GM23338 (cell line): ENCODE measurements at regions not wholly inside any gene's neighbourhood (a gene's known extent, or its start where the extent isn't known, plus 50 kb on each side); places are given as distances from the start of the nearest gene placed in this dataset.

Source experiments
- ATAC-seq: fragments of 200-7000 bp; cut with Tn5 transposase; 3 replicates; pipeline ENCODE4 v1.9.1; 2020
- DNase-seq: peaks from one replicate; pipeline ENCODE4 v3.0.0-alpha.2; 2015; ENCODE audit warnings: low spot score
- H2AFZ ChIP-seq: fragments of 200-600 bp; sonication (generic); 2 replicates; pipeline ENCODE4 v1.8.0; 2016; ENCODE audit warnings: antibody characterized with exemption, mild to moderate bottlenecking, moderate library complexity
- H3F3A ChIP-seq: fragments of 200-600 bp; sonication (generic); replicated peaks from 2 replicates; pipeline ENCODE4 v1.8.0; 2017; ENCODE audit warnings: antibody characterized with exemption, mixed run types, low read depth
- H3K27ac ChIP-seq: fragments of 200-600 bp; sonication (generic); 2 replicates; pipeline ENCODE4 v1.6.1; 2016; ENCODE audit warnings: low read depth
- H3K27me3 ChIP-seq: fragments of 200-600 bp; sonication (generic); 2 replicates; pipeline ENCODE4 v1.8.0; 2016; ENCODE audit warnings: mild to moderate bottlenecking, mixed run types, moderate library complexity; ENCODE audit not compliant: insufficient read depth
- H3K36me3 ChIP-seq: fragments of 200-600 bp; sonication (generic); 2 replicates; pipeline ENCODE4 v1.8.0; 2016; ENCODE audit warnings: mild to moderate bottlenecking; ENCODE audit not compliant: insufficient read depth
- H3K4me1 ChIP-seq: fragments of 200-600 bp; sonication (generic); 2 replicates; pipeline ENCODE4 v1.8.0; 2016; ENCODE audit warnings: mild to moderate bottlenecking, moderate library complexity; ENCODE audit not compliant: insufficient read depth
- H3K4me2 ChIP-seq: fragments of 200-600 bp; sonication (generic); 2 replicates; pipeline ENCODE4 v1.7.1; 2017; ENCODE audit warnings: mixed run types
- H3K4me3 ChIP-seq: fragments of 200-600 bp; sonication (generic); 2 replicates; pipeline ENCODE4 v1.6.1; 2016; ENCODE audit warnings: mixed run types
- H3K79me2 ChIP-seq: fragments of 200-600 bp; sonication (generic); replicated peaks from 2 replicates; pipeline ENCODE4 v1.8.0; 2017; ENCODE audit warnings: mild to moderate bottlenecking; ENCODE audit not compliant: insufficient read depth
- H3K9me2 ChIP-seq: fragments of 200-600 bp; sonication (generic); 2 replicates; pipeline ENCODE4 v1.8.0; 2017; ENCODE audit not compliant: insufficient read depth
- H4K20me1 ChIP-seq: fragments of 200-600 bp; sonication (generic); replicated peaks from 2 replicates; pipeline ENCODE4 v1.8.0; 2017; ENCODE audit warnings: mild to moderate bottlenecking; ENCODE audit not compliant: insufficient read depth
- H3K27ac Mint-ChIP-seq: 2 replicates; pipeline ENCODE4 v1.8.0; 2020; ENCODE audit warnings: inconsistent platforms, mild to moderate bottlenecking, moderate library complexity, mixed read lengths
- H3K27me3 Mint-ChIP-seq: 3 replicates; pipeline ENCODE4 v1.8.0; 2022; ENCODE audit warnings: low read depth, mild to moderate bottlenecking, moderate library complexity, mixed read lengths, inconsistent platforms; ENCODE audit not compliant: insufficient read depth, poor library complexity
- H3K36me3 Mint-ChIP-seq: 3 replicates; pipeline ENCODE4 v1.8.0; 2021; ENCODE audit warnings: low read depth, mild to moderate bottlenecking, inconsistent platforms, moderate library complexity, mixed read lengths
- H3K4me1 Mint-ChIP-seq: 3 replicates; pipeline ENCODE4 v1.8.0; 2020; ENCODE audit warnings: mild to moderate bottlenecking, inconsistent platforms, mixed read lengths
- H3K4me3 Mint-ChIP-seq: 3 replicates; pipeline ENCODE4 v1.8.0; 2021; ENCODE audit warnings: moderate library complexity, mild to moderate bottlenecking, inconsistent platforms, mixed read lengths
- H3K9me3 Mint-ChIP-seq: 3 replicates; pipeline ENCODE4 v1.8.0; 2020; ENCODE audit warnings: moderate library complexity, mild to moderate bottlenecking, inconsistent platforms, mixed read lengths
- CREB1 ChIP-seq: fragments of 250-450 bp; sonication (Bioruptor Pico); IDR thresholded peaks from 2 replicates; pipeline ENCODE4 v1.5.0; 2020; ENCODE audit warnings: low read depth, mild to moderate bottlenecking, moderate library complexity
- CTCF ChIP-seq, 2 experiments: fragments of 200-600 bp in 1 of 2; sonication (generic) in 1 of 2; conservative IDR thresholded peaks; 2 replicates each; pipeline versions ENCODE4 v1.5.1 to v1.6.1; 2016 to 2017; ENCODE audit warnings: antibody characterized with exemption in 2 of 2, low read depth in 2 of 2, mild to moderate bottlenecking in 2 of 2, moderate library complexity in 1 of 2
- ETS1 ChIP-seq: IDR thresholded peaks from 2 replicates; pipeline ENCODE4 v1.6.1; 2016; ENCODE audit warnings: antibody characterized with exemption
- EZH2 ChIP-seq: fragments of 200-600 bp; sonication (generic); IDR thresholded peaks from one replicate; pipeline ENCODE4 v1.8.0; 2017; ENCODE audit warnings: antibody characterized with exemption, mild to moderate bottlenecking, low read depth; ENCODE audit not compliant: unreplicated experiment
- EZH2phosphoT487 ChIP-seq: fragments of 200-600 bp; sonication (generic); IDR thresholded peaks from one replicate; pipeline ENCODE4 v1.8.1; 2018; ENCODE audit warnings: antibody characterized with exemption; ENCODE audit not compliant: unreplicated experiment
- JUNB ChIP-seq: IDR thresholded peaks from one replicate; pipeline ENCODE4 v1.6.1; 2016; ENCODE audit warnings: antibody characterized with exemption; ENCODE audit not compliant: unreplicated experiment
- NANOG ChIP-seq: IDR thresholded peaks from 2 replicates; pipeline ENCODE4 v1.6.1; 2016; ENCODE audit warnings: antibody characterized with exemption, borderline replicate concordance
- POLR2AphosphoS5 ChIP-seq: IDR thresholded peaks from 2 replicates; pipeline ENCODE4 v1.6.1; 2016; ENCODE audit warnings: antibody characterized with exemption, low read depth
- REST ChIP-seq: IDR thresholded peaks from one replicate; pipeline ENCODE4 v1.6.1; 2018; ENCODE audit warnings: antibody characterized with exemption; ENCODE audit not compliant: unreplicated experiment
- STAT1 ChIP-seq: IDR thresholded peaks from one replicate; pipeline ENCODE4 v1.6.1; 2016; ENCODE audit warnings: antibody characterized with exemption; ENCODE audit not compliant: unreplicated experiment
- ZNF114 ChIP-seq: fragments of 250-450 bp; sonication (Bioruptor Pico); IDR thresholded peaks from 2 replicates; pipeline ENCODE4 v1.5.0; 2020; ENCODE audit warnings: mild to moderate bottlenecking, moderate library complexity
- ZNF331 ChIP-seq: fragments of 250-450 bp; sonication (Bioruptor Pico); IDR thresholded peaks from 2 replicates; pipeline ENCODE4 v1.5.0; 2020; ENCODE audit warnings: low read depth, mild to moderate bottlenecking, moderate library complexity
- ZNF462 ChIP-seq: fragments of 250-450 bp; sonication (Bioruptor Pico); IDR thresholded peaks from 2 replicates; pipeline ENCODE4 v1.5.0; 2020; ENCODE audit warnings: mild to moderate bottlenecking, moderate library complexity

- TF ChIP-seq JUNB (no peak), REST (no peak), NANOG (no peak), ZNF462 (CRISPR knock-in tag) (no peak), CREB1 (no peak), ETS1 (no peak), POLR2AphosphoS5 (no peak), ZNF331 (CRISPR knock-in tag) (no peak), EZH2phosphoT487 (no peak), STAT1 (no peak), CTCF (conservative IDR thresholded peaks at IDR 0.05; ENCODE audit: low read depth in 2 of 2) (no peak), EZH2 (no peak), ZNF114 (CRISPR knock-in tag) (no peak)
- Histone ChIP-seq H3F3A (no peaks in the 10 kb centered on the region), H3K9me2 (no peaks in the 10 kb centered on the region), H3K27ac (no peak overlapping the region), H3K79me2 (no peaks in the 10 kb centered on the region), H2AFZ (no peak overlapping the region), H3K27me3 (no peaks in the 10 kb centered on the region), H3K36me3 (no peaks in the 10 kb centered on the region), H3K4me3 (no peak overlapping the region), H3K4me2 (no peak overlapping the region), H3K4me1 (0 out of 2 replicates have a peak, but pooled peaks cover 6% of the 10 kb centered on the region), H4K20me1 (no peaks in the 10 kb centered on the region)
- Mint-ChIP-seq H3K9me3 (no peaks in the 10 kb centered on the region), H3K4me3 (no peak overlapping the region), H3K36me3 (no peaks in the 10 kb centered on the region), H3K27ac (no peak overlapping the region), H3K27me3 (no peaks in the 10 kb centered on the region), H3K4me1 (peaks cover 6% of the 10 kb centered on the region; the same call in 1 of the 3 replicates)
- no peak for ATAC-seq
- no peak for DNase-seq
Measured at GRCh38 chr1:215405211-215405610, 161.9 kb upstream of the KCTD3 start.
